ENCODE measurements at regions not wholly inside any gene's neighbourhood (a gene's known extent, or its start where the extent isn't known, plus 50 kb on each side); places are given as distances from the start of the nearest gene placed in this dataset.
A peak's percentile ranks its signal among the peaks of the same experiment; 100 is the strongest.
"Not testable (repeated sequence)": the region's sequence is repeated elsewhere in the genome, so short reads cannot be mapped to it uniquely, and the experiment has no call there.

DNA sequence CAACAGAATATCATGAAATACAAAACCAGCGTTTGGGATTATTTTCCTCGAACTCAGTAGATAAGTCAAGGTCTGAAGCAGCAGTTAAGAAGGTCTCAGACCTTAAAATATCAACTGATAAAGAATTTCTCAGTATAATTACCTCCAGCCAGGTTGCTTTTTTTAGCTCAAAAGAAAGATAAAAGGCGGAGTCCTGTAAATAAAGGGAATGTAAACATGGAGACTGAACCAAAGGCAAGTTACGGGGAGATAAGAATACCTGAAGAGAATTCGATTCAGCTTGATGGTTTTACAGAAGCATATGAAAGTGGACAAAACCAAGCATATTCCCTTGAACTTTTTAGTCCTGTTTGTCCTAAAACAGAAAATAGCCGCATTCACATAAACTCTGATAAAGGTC is 73.1 kb downstream of the SYT15B start:
- H3K27ac ChIP-seq (ENCODE audit: low read length); intact Hi-C loops (cut with micrococcal nuclease); ATAC-seq; H3K36me3 ChIP-seq (ENCODE audit: low read depth, low read length); BruUV-seq (replicated peaks); H3F3A ChIP-seq (ENCODE audit: low read length, unreplicated experiment); H3K4me1 ChIP-seq (ENCODE audit: insufficient read depth, low read length); CTCF ChIA-PET; POLR2A ChIA-PET (ENCODE audit: unreplicated experiment); H3K4me3 ChIP-seq (ENCODE audit: low read length); H3K79me2 ChIP-seq (ENCODE audit: low read length); H2AFZ ChIP-seq (ENCODE audit: low read length); H4K20me1 ChIP-seq (ENCODE audit: low read length); H3K4me2 ChIP-seq (ENCODE audit: low read length); H3K9me3 ChIP-seq (ENCODE audit: low read length); H3K9me2 ChIP-seq (replicated peaks; ENCODE audit: low read length); DNase-seq; H3K27me3 ChIP-seq (ENCODE audit: low read length); H3K9ac ChIP-seq (ENCODE audit: low read length): not testable (repeated sequence)

DNA sequence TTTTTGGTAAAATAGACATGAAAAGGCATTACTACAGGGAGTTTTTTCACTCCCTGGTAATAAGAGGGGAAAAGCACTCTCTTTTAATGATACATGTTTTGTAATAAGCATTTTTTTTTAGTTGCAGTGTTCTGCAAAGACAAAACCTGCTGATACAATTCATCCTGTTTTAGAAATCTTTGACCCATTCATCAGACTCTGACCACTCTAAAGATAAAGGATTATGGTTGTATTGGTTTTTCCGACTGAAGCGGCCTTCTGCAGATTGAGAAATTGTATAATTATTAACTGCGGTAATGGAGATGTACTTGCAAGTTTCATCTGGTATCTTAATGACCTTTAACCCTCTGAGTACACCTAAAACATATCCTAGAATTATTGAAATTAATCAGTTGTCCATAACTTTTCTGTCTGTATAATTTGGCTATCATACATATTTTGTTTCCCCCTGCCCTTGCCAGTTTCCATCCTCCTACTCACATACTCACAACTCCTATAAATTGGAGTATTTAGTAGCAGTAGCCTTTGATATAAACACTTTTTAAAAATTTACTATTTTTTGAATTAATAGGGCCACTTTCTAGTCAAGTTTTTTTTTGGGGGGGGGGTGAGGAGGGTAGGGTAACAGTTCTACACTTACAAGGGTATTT is 79.4 kb downstream of the SYT15B start:
- H3K9me3 ChIP-seq (ENCODE audit: low read length); BruUV-seq (replicated peaks); H3K27ac ChIP-seq (ENCODE audit: low read length); H4K20me1 ChIP-seq (ENCODE audit: low read length); CTCF ChIA-PET; H2AFZ ChIP-seq (ENCODE audit: low read length); H3K9me2 ChIP-seq (replicated peaks; ENCODE audit: low read length); POLR2A ChIA-PET (ENCODE audit: unreplicated experiment); ATAC-seq; H3K4me1 ChIP-seq (ENCODE audit: insufficient read depth, low read length); H3K27me3 ChIP-seq (ENCODE audit: low read length); DNase-seq; H3K9ac ChIP-seq (ENCODE audit: low read length); H3K36me3 ChIP-seq (ENCODE audit: low read depth, low read length); H3K4me3 ChIP-seq (ENCODE audit: low read length); intact Hi-C loops (cut with micrococcal nuclease); H3K4me2 ChIP-seq (ENCODE audit: low read length); H3K79me2 ChIP-seq (ENCODE audit: low read length); H3F3A ChIP-seq (ENCODE audit: low read length, unreplicated experiment): not testable (repeated sequence)

DNA sequence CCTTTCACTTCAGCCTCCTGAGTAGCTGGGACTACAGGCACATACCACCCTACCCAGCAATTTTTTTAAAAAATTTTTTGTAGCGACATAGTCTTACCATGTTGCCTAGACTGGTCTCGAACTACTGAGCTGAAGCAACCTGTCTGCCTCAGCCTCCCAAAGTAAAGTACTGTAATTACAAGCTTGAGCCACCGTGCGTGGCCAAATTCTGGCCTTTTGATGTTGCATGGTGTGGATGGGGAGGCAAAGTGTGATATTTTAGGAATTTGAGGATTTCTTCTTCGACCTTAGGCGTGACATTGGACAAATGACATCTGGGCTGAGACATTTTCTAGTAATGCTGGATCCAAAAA is 81.8 kb downstream of the SYT15B start:
- POLR2A ChIA-PET (ENCODE audit: unreplicated experiment); H3K9me3 ChIP-seq (ENCODE audit: low read length); H3K9me2 ChIP-seq (replicated peaks; ENCODE audit: low read length); H3F3A ChIP-seq (ENCODE audit: low read length, unreplicated experiment); ATAC-seq; intact Hi-C loops (cut with micrococcal nuclease); H3K4me2 ChIP-seq (ENCODE audit: low read length); H3K27ac ChIP-seq (ENCODE audit: low read length); H3K27me3 ChIP-seq (ENCODE audit: low read length); H3K79me2 ChIP-seq (ENCODE audit: low read length); DNase-seq; H4K20me1 ChIP-seq (ENCODE audit: low read length); CTCF ChIA-PET; H3K4me1 ChIP-seq (ENCODE audit: insufficient read depth, low read length); H3K4me3 ChIP-seq (ENCODE audit: low read length); H2AFZ ChIP-seq (ENCODE audit: low read length); H3K36me3 ChIP-seq (ENCODE audit: low read depth, low read length); H3K9ac ChIP-seq (ENCODE audit: low read length); BruUV-seq (replicated peaks): not testable (repeated sequence)

DNA sequence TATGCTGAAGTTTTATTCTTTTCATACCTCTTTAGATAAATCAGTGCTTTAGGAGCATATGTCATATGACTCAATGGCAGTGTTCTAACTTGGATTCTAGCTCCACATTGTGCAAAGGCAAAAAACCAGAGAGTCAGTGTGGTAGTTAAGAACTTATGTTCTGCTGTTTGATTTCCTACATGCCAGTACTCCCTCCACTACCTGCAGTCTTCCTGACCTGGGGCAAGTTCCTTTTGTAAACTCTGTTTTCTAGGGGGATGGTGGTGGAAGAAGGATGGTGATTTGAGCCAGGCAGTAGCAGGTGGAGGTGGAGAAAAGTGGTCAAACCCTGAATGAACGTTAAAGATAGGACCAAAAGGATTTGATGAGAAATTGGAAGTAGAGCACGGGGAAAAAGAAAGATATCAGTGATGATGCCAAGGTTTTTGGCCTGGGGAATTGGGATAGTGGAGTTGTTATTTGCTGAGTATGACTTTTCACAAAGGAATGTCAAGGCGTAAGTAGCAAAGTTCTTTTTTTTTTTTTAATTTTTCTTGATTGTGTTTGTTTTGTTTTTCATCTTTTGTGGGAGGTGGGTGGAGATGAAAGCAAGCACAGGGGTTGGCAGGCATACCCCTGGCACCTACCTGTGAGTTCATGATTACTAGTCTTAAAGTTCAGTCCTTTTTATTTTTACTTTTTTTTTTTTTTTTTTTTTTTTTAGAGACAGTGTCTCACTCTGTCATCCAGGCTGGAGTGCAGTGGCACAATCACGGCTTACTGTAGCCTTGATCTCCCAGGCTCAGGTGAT is 82.3 kb downstream of the SYT15B start:
- H3K9ac ChIP-seq (ENCODE audit: low read length); H3K79me2 ChIP-seq (ENCODE audit: low read length); H4K20me1 ChIP-seq (ENCODE audit: low read length); H3F3A ChIP-seq (ENCODE audit: low read length, unreplicated experiment); DNase-seq; H3K4me1 ChIP-seq (ENCODE audit: insufficient read depth, low read length); POLR2A ChIA-PET (ENCODE audit: unreplicated experiment); H3K36me3 ChIP-seq (ENCODE audit: low read depth, low read length); H3K4me2 ChIP-seq (ENCODE audit: low read length); H3K27ac ChIP-seq (ENCODE audit: low read length); H3K4me3 ChIP-seq (ENCODE audit: low read length); H2AFZ ChIP-seq (ENCODE audit: low read length); H3K9me2 ChIP-seq (replicated peaks; ENCODE audit: low read length); BruUV-seq (replicated peaks); intact Hi-C loops (cut with micrococcal nuclease); H3K27me3 ChIP-seq (ENCODE audit: low read length); H3K9me3 ChIP-seq (ENCODE audit: low read length); CTCF ChIA-PET: not testable (repeated sequence)
- peak; percentile 76 for ATAC-seq

DNA sequence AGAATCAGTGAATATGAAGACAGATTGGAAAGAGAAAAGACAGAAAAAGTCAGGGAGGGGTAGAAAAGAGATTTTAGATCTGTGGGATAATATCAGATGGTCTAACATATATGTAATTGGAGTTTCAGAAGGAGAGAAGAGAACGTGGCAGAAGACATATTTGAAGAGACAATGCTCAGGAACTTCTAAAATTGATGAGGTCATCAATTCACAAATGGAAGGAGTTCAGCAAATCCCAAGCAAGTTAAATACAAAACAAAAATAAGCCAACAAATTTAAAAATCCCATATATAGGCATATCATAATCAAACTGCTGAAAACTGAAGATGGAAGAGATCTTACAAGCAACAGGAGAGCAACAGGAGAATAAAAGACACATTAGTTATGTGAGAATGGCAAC is 87.3 kb downstream of the SYT15B start:
- H3K36me3 ChIP-seq (ENCODE audit: low read depth, low read length); H3F3A ChIP-seq (ENCODE audit: low read length, unreplicated experiment); H3K4me3 ChIP-seq (ENCODE audit: low read length); H3K27me3 ChIP-seq (ENCODE audit: low read length); H4K20me1 ChIP-seq (ENCODE audit: low read length); H3K4me2 ChIP-seq (ENCODE audit: low read length); H3K9me3 ChIP-seq (ENCODE audit: low read length); H3K27ac ChIP-seq (ENCODE audit: low read length); H3K79me2 ChIP-seq (ENCODE audit: low read length); POLR2A ChIA-PET (ENCODE audit: unreplicated experiment); ATAC-seq; H2AFZ ChIP-seq (ENCODE audit: low read length); H3K9me2 ChIP-seq (replicated peaks; ENCODE audit: low read length); DNase-seq; CTCF ChIA-PET; BruUV-seq (replicated peaks); intact Hi-C loops (cut with micrococcal nuclease); H3K9ac ChIP-seq (ENCODE audit: low read length); H3K4me1 ChIP-seq (ENCODE audit: insufficient read depth, low read length): not testable (repeated sequence)

DNA sequence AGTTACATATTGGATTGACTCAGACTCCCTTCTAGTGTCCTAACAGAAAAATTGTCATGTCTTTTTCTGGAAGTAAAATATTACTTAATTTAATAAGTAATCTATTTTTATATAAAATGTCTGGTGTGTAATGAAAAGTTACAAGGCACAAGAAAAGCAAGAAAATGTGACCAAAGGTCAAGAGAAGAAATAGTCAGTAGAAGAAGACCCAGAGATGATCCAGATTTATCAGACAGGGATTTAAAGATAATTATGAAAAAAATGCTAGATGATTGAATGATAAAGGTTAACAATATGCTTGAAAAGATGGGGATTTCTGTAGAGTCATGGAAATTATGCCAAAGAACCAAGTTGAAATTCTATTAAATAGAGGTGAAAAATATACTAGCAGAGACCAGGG is 87.8 kb downstream of the SYT15B start:
- H4K20me1 ChIP-seq (ENCODE audit: low read length); intact Hi-C loops (cut with micrococcal nuclease); CTCF ChIA-PET; ATAC-seq; H3K9me2 ChIP-seq (replicated peaks; ENCODE audit: low read length); H3K79me2 ChIP-seq (ENCODE audit: low read length); H3F3A ChIP-seq (ENCODE audit: low read length, unreplicated experiment); H3K27ac ChIP-seq (ENCODE audit: low read length); BruUV-seq (replicated peaks); H3K36me3 ChIP-seq (ENCODE audit: low read depth, low read length); H2AFZ ChIP-seq (ENCODE audit: low read length); H3K4me1 ChIP-seq (ENCODE audit: insufficient read depth, low read length); H3K9ac ChIP-seq (ENCODE audit: low read length); H3K9me3 ChIP-seq (ENCODE audit: low read length); DNase-seq; H3K4me3 ChIP-seq (ENCODE audit: low read length); H3K4me2 ChIP-seq (ENCODE audit: low read length); POLR2A ChIA-PET (ENCODE audit: unreplicated experiment); H3K27me3 ChIP-seq (ENCODE audit: low read length): not testable (repeated sequence)

DNA sequence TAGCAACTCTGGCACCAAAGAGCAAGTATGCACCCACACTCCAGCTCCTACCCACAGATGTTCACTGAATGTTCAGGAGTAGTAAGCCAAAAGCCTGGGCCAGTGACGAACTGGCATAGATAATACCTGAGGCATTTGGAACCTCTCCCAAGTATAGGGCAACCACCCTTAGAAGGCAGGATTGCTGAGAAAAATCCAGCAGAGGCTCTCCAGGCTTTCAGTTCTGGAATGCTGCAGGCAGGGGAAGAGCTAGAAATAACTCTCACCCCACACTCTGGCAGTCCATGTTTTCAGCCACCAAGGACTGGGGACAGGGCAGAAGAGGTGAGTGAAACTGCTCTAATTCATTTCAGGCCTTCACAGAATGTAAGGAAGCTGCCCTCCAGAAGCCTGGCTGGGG is 90.3 kb downstream of the SYT15B start:
- H3K4me3 ChIP-seq (ENCODE audit: low read length); H2AFZ ChIP-seq (ENCODE audit: low read length); H3K9me2 ChIP-seq (replicated peaks; ENCODE audit: low read length); H4K20me1 ChIP-seq (ENCODE audit: low read length); H3K4me1 ChIP-seq (ENCODE audit: insufficient read depth, low read length); H3K36me3 ChIP-seq (ENCODE audit: low read depth, low read length); intact Hi-C loops (cut with micrococcal nuclease); H3K9me3 ChIP-seq (ENCODE audit: low read length); BruUV-seq (replicated peaks); POLR2A ChIA-PET (ENCODE audit: unreplicated experiment); H3K27ac ChIP-seq (ENCODE audit: low read length); H3K9ac ChIP-seq (ENCODE audit: low read length); CTCF ChIA-PET; ATAC-seq; DNase-seq; H3K4me2 ChIP-seq (ENCODE audit: low read length); H3F3A ChIP-seq (ENCODE audit: low read length, unreplicated experiment); H3K79me2 ChIP-seq (ENCODE audit: low read length); H3K27me3 ChIP-seq (ENCODE audit: low read length): not testable (repeated sequence)

Data from PC-3 (cell line).